ENCODE measurements at regions not wholly inside any gene's neighbourhood (a gene's known extent, or its start where the extent isn't known, plus 50 kb on each side); places are given as distances from the start of the nearest gene placed in this dataset.

- DNase-seq (no peak), ATAC-seq (ENCODE audit: poor library complexity) (no peak)
- intact Hi-C loops (cut with DNase I): no loop called here
These were observed 59.8 kb upstream of the GPM6A start for GRCh38 chr4:175871774-175872405.

GRCh38 chr4:175873707-175874106, 61.6 kb upstream of the GPM6A start:
- intact Hi-C loops (cut with DNase I): no loop called here
- ATAC-seq (ENCODE audit: poor library complexity) (no peak), DNase-seq (no peak)

- DNase-seq (no peak), ATAC-seq (ENCODE audit: poor library complexity) (no peak)
- intact Hi-C loops (cut with DNase I): no loop called here
These were observed 62.2 kb upstream of the GPM6A start for GRCh38 chr4:175874306-175874705.

GRCh38 chr4:175875993-175876771, 64.1 kb upstream of the GPM6A start:
- no peak for ATAC-seq (ENCODE audit: poor library complexity)

GRCh38 chr4:175882891-175883290, 70.8 kb upstream of the GPM6A start:
- ATAC-seq (ENCODE audit: poor library complexity) (no peak), DNase-seq (no peak)
- intact Hi-C loops (cut with DNase I): no loop called here

More at GRCh38 chr4:175875993-175876771, 64.1 kb upstream of the GPM6A start:
- intact Hi-C loops (cut with DNase I): no loop called here
- DNase-seq: no peak

- intact Hi-C loops (cut with DNase I): no loop called here
- DNase-seq (no peak), ATAC-seq (ENCODE audit: poor library complexity) (no peak)
These were observed 72.0 kb upstream of the GPM6A start for GRCh38 chr4:175884048-175884447.

GRCh38 chr4:175891231-175891630, 79.2 kb upstream of the GPM6A start:
- intact Hi-C loops (cut with DNase I): no loop called here
- ATAC-seq (ENCODE audit: poor library complexity) (no peak), DNase-seq (no peak)

- ATAC-seq (ENCODE audit: poor library complexity): no peak
- intact Hi-C loops (cut with DNase I): no loop called here
These were observed 79.8 kb upstream of the GPM6A start for GRCh38 chr4:175891851-175892250.

GRCh38 chr4:175905925-175906324, 93.9 kb upstream of the GPM6A start:
- intact Hi-C loops (cut with DNase I): no loop called here

More at GRCh38 chr4:175891851-175892250, 79.8 kb upstream of the GPM6A start:
- no peak for DNase-seq

GRCh38 chr4:175906384-175906783, 94.3 kb upstream of the GPM6A start:
- no peak for ATAC-seq (ENCODE audit: poor library complexity)

More at GRCh38 chr4:175905925-175906324, 93.9 kb upstream of the GPM6A start:
- DNase-seq (no peak), ATAC-seq (ENCODE audit: poor library complexity) (no peak)

GRCh38 chr4:175910700-175911099, 98.6 kb upstream of the GPM6A start:
- DNase-seq: no peak
- intact Hi-C loops (cut with DNase I): no loop called here
- ATAC-seq (ENCODE audit: poor library complexity): no peak

More at GRCh38 chr4:175906384-175906783, 94.3 kb upstream of the GPM6A start:
- no peak for DNase-seq
- intact Hi-C loops (cut with DNase I): no loop called here

- ATAC-seq (ENCODE audit: poor library complexity) (no peak), DNase-seq (no peak)
- intact Hi-C loops (cut with DNase I): no loop called here
These were observed 104.7 kb upstream of the GPM6A start for GRCh38 chr4:175916626-175917351.

GRCh38 chr4:175927121-175927520, 115.1 kb upstream of the GPM6A start:
- ATAC-seq (ENCODE audit: poor library complexity): no peak
- intact Hi-C loops (cut with DNase I): no loop called here
- DNase-seq: no peak

- ATAC-seq (ENCODE audit: poor library complexity): no peak
- no peak for DNase-seq
- intact Hi-C loops (cut with DNase I): no loop called here
These were observed 117.4 kb upstream of the GPM6A start for GRCh38 chr4:175929441-175929840.

GRCh38 chr4:175929932-175930331, 117.9 kb upstream of the GPM6A start:
- intact Hi-C loops (cut with DNase I): no loop called here
- DNase-seq (no peak), ATAC-seq (ENCODE audit: poor library complexity) (no peak)

GRCh38 chr4:175930471-175930870, 118.4 kb upstream of the GPM6A start:
- ATAC-seq (ENCODE audit: poor library complexity) (no peak), DNase-seq (no peak)
- intact Hi-C loops (cut with DNase I): no loop called here

- intact Hi-C loops (cut with DNase I): no loop called here
- ATAC-seq (ENCODE audit: poor library complexity): no peak
These were observed 120.1 kb upstream of the GPM6A start for GRCh38 chr4:175932116-175932515.

GRCh38 chr4:175934506-175934905, 122.4 kb upstream of the GPM6A start:
- intact Hi-C loops (cut with DNase I): no loop called here
- ATAC-seq (ENCODE audit: poor library complexity) (no peak), DNase-seq (no peak)

More at GRCh38 chr4:175932116-175932515, 120.1 kb upstream of the GPM6A start:
- DNase-seq: no peak

- intact Hi-C loops (cut with DNase I): no loop called here
- ATAC-seq (ENCODE audit: poor library complexity) (no peak), DNase-seq (no peak)
These were observed 123.1 kb upstream of the GPM6A start for GRCh38 chr4:175935016-175935661.

Measured in Right ventricle myocardium superior (tissue), 1 donor.